ENCODE measurements at regions not wholly inside any gene's neighbourhood (a gene's known extent, or its start where the extent isn't known, plus 50 kb on each side); places are given as distances from the start of the nearest gene placed in this dataset.

DNA sequence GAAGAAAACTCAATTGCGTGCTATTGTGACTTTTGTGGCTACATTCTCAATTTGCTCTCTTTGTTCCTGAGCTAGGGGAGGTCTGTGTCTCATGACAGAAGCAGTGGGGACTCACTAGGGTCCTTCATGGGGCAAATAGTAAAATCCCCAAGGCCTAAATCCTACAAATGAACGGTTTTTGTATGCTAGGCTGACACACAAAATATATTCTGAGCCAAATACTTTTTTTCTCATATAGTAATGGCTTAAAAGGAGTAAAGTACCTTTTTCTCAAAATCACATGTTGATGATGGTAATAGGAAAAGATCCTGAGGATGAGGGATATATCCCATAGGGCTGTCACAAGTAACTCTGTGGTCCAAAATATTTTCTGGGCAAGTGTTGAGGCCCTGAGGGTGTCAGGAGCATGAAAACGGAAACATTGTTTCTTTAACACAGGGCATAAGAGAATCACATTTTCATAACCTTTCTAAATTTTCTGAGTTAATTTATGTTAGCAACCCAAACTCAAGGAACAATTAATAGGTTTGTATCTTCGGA is 77.5 kb upstream of the CNTNAP4 start:
- no peaks in the 10 kb centered on the region for H3K79me2 ChIP-seq (ENCODE audit: low read length)
- H3K4me3 ChIP-seq (ENCODE audit: low read length), result no peak overlapping the region
- no peak overlapping the region for H3K27ac ChIP-seq (ENCODE audit: low read length)
- no peaks in the 10 kb centered on the region for H4K20me1 ChIP-seq (ENCODE audit: insufficient read depth, low read depth, low read length)
- no peaks in the 10 kb centered on the region for H3K9me2 ChIP-seq (replicated peaks; ENCODE audit: insufficient read depth, low read length)
- H3K27me3 ChIP-seq (ENCODE audit: low read length), result no peaks in the 10 kb centered on the region
- H3K9me3 ChIP-seq (ENCODE audit: low read length), result no peaks in the 10 kb centered on the region
- H3K36me3 ChIP-seq (ENCODE audit: insufficient read depth, low read length), result no peaks in the 10 kb centered on the region
- no peaks in the 10 kb centered on the region for H3K4me1 ChIP-seq (ENCODE audit: low read length)
- no peak overlapping the region for H3K9ac ChIP-seq (ENCODE audit: low read length)
- no peak for DNase-seq
- H3K4me2 ChIP-seq (ENCODE audit: low read depth, low read length, poor library complexity, severe bottlenecking), result no peak overlapping the region
- H2AFZ ChIP-seq (ENCODE audit: low read length), result no peak overlapping the region

DNA sequence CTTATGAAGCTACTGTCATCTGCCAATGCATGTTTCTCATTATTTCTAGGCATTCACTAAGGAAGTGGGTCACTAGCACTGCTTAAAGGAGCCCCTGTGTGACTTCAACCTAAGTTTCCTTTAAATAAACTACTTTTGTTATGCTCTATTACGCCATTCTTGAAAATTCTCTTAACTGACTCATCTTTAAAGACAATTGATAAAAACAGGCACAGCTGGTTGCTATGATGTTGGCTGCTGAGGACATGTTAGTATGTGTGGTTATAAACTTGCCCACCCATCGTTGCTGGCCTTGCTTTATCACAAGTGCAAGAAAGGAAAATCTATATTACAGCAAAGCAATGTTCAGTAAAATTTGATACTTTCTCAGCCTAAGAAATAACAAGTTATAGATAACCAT is 75.8 kb upstream of the CNTNAP4 start:
- H3K4me2 ChIP-seq (ENCODE audit: low read depth, low read length, poor library complexity, severe bottlenecking), result no peak overlapping the region
- H3K79me2 ChIP-seq (ENCODE audit: low read length), result no peaks in the 10 kb centered on the region
- no peak overlapping the region for H3K27ac ChIP-seq (ENCODE audit: low read length)
- H3K4me3 ChIP-seq (ENCODE audit: low read length), result no peak overlapping the region
- no peaks in the 10 kb centered on the region for H3K9me2 ChIP-seq (replicated peaks; ENCODE audit: insufficient read depth, low read length)
- no peak overlapping the region for H2AFZ ChIP-seq (ENCODE audit: low read length)
- H3K36me3 ChIP-seq (ENCODE audit: insufficient read depth, low read length), result no peaks in the 10 kb centered on the region
- no peaks in the 10 kb centered on the region for H3K9me3 ChIP-seq (ENCODE audit: low read length)
- H3K9ac ChIP-seq (ENCODE audit: low read length), result no peak overlapping the region
- H3K4me1 ChIP-seq (ENCODE audit: low read length), result no peaks in the 10 kb centered on the region
- DNase-seq, result no peak
- H3K27me3 ChIP-seq (ENCODE audit: low read length), result no peaks in the 10 kb centered on the region
- H4K20me1 ChIP-seq (ENCODE audit: insufficient read depth, low read depth, low read length), result no peaks in the 10 kb centered on the region

DNA sequence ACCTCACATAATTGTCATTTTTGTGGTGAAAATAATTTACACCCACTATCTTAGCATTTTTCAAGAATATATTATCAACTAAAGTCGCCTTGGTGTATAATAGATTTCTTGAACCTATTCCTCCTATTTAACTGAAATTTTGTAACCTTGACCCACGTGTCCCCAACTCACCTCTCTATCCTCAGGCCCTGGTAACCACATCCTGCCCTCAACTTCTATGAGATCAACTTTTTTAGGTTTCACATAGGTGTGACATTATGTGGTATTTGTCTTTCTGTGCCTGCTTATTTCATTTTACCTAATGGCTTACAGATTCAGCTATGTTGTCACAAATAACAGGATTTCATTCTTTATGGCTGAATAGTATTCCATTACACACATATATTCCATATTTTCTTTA is 73.0 kb upstream of the CNTNAP4 start:
- H4K20me1 ChIP-seq (ENCODE audit: insufficient read depth, low read depth, low read length), result no peaks in the 10 kb centered on the region
- no peak overlapping the region for H2AFZ ChIP-seq (ENCODE audit: low read length)
- H3K4me2 ChIP-seq (ENCODE audit: low read depth, low read length, poor library complexity, severe bottlenecking), result no peak overlapping the region
- no peaks in the 10 kb centered on the region for H3K9me2 ChIP-seq (replicated peaks; ENCODE audit: insufficient read depth, low read length)
- H3K27me3 ChIP-seq (ENCODE audit: low read length), result no peaks in the 10 kb centered on the region
- no peaks in the 10 kb centered on the region for H3K9me3 ChIP-seq (ENCODE audit: low read length)
- no peaks in the 10 kb centered on the region for H3K36me3 ChIP-seq (ENCODE audit: insufficient read depth, low read length)
- no peak overlapping the region for H3K27ac ChIP-seq (ENCODE audit: low read length)
- H3K4me1 ChIP-seq (ENCODE audit: low read length), result no peaks in the 10 kb centered on the region
- H3K9ac ChIP-seq (ENCODE audit: low read length), result no peak overlapping the region
- no peaks in the 10 kb centered on the region for H3K79me2 ChIP-seq (ENCODE audit: low read length)
- no peak for DNase-seq
- H3K4me3 ChIP-seq (ENCODE audit: low read length), result no peak overlapping the region

DNA sequence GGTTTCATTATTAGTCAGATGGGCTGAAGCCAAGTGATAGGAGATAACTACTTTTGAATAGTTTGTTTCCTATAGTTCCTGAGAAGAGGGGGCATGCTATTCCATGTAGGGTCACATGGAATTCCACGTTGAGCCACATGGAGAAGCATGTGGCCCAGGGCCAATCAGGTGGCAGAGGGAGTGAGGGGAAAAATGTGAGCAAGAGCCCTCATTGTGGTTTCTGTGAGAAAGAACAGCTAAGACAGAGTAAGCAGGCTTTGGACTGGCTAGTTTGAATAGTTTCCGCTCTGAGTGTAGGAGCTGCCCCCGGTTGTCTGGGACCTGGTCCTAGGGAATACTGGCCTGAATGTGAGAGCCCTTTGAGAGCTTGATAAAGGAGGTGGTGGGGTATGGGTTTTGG is 69.9 kb upstream of the CNTNAP4 start:
- H3K79me2 ChIP-seq (ENCODE audit: low read length), result no peaks in the 10 kb centered on the region
- H3K9me2 ChIP-seq (replicated peaks; ENCODE audit: insufficient read depth, low read length), result no peaks in the 10 kb centered on the region
- no peak overlapping the region for H3K9ac ChIP-seq (ENCODE audit: low read length)
- no peaks in the 10 kb centered on the region for H3K36me3 ChIP-seq (ENCODE audit: insufficient read depth, low read length)
- H3K4me3 ChIP-seq (ENCODE audit: low read length), result no peak overlapping the region
- no peak overlapping the region for H3K27ac ChIP-seq (ENCODE audit: low read length)
- H3K4me1 ChIP-seq (ENCODE audit: low read length), result no peaks in the 10 kb centered on the region
- no peak for DNase-seq
- no peaks in the 10 kb centered on the region for H3K9me3 ChIP-seq (ENCODE audit: low read length)
- no peaks in the 10 kb centered on the region for H3K27me3 ChIP-seq (ENCODE audit: low read length)
- no peak overlapping the region for H2AFZ ChIP-seq (ENCODE audit: low read length)
- no peak overlapping the region for H3K4me2 ChIP-seq (ENCODE audit: low read depth, low read length, poor library complexity, severe bottlenecking)
- no peaks in the 10 kb centered on the region for H4K20me1 ChIP-seq (ENCODE audit: insufficient read depth, low read depth, low read length)

DNA sequence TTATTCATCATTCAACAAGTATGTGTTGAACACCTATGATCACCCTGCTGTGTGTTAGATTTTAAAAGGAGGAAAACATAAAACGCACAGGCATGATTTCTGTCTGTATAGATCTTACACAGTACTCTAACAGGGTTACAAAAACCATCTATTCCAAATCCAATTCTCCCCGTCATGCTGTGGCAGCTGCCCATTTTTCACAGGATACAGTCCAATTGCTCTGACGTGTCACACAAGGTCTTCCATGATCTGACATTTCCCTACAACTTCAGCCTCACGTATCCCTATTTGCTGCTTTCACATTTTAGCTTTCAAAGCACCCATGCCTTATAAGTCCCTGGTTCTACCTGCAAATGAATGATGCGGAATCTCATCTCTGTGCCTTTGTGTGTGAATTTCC is 67.0 kb upstream of the CNTNAP4 start:
- Histone ChIP-seq H4K20me1 (ENCODE audit: insufficient read depth, low read depth, low read length) (no peaks in the 10 kb centered on the region), H2AFZ (ENCODE audit: low read length) (no peak overlapping the region), H3K36me3 (ENCODE audit: insufficient read depth, low read length) (no peaks in the 10 kb centered on the region), H3K4me1 (ENCODE audit: low read length) (no peaks in the 10 kb centered on the region), H3K4me3 (ENCODE audit: low read length) (no peak overlapping the region), H3K27ac (ENCODE audit: low read length) (no peak overlapping the region), H3K27me3 (ENCODE audit: low read length) (no peaks in the 10 kb centered on the region), H3K9ac (ENCODE audit: low read length) (no peak overlapping the region), H3K79me2 (ENCODE audit: low read length) (no peaks in the 10 kb centered on the region), H3K9me2 (replicated peaks; ENCODE audit: insufficient read depth, low read length) (no peaks in the 10 kb centered on the region), H3K4me2 (ENCODE audit: low read depth, low read length, poor library complexity, severe bottlenecking) (no peak overlapping the region), H3K9me3 (ENCODE audit: low read length) (no peaks in the 10 kb centered on the region)
- DNase-seq, result no peak

DNA sequence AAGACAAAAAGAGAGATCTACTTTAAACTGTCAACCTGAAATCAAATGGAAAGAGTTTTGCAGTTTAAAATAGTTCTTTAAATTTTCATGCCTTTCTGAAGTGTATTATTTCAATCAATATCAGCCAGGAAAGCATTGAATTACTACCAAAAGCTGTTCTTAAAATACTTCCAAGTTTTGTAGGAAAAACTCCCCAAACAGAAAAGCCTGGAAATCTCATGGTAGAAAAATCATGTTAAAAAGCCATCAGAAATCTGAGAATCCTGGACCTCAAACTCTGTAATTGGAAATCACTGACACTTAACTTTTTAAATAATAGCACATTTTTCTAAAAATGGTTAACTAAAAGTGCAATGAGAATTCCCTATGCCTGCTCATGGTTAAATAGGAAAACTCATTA is 63.3 kb upstream of the CNTNAP4 start:
- Histone ChIP-seq H3K4me3 (ENCODE audit: low read length) (no peak overlapping the region), H3K27ac (ENCODE audit: low read length) (no peak overlapping the region), H2AFZ (ENCODE audit: low read length) (no peak overlapping the region), H3K9ac (ENCODE audit: low read length) (no peak overlapping the region), H3K27me3 (ENCODE audit: low read length) (no peaks in the 10 kb centered on the region), H3K9me3 (ENCODE audit: low read length) (no peaks in the 10 kb centered on the region), H3K36me3 (ENCODE audit: insufficient read depth, low read length) (no peaks in the 10 kb centered on the region), H3K4me1 (ENCODE audit: low read length) (no peaks in the 10 kb centered on the region), H4K20me1 (ENCODE audit: insufficient read depth, low read depth, low read length) (no peaks in the 10 kb centered on the region), H3K9me2 (replicated peaks; ENCODE audit: insufficient read depth, low read length) (no peaks in the 10 kb centered on the region), H3K4me2 (ENCODE audit: low read depth, low read length, poor library complexity, severe bottlenecking) (no peak overlapping the region), H3K79me2 (ENCODE audit: low read length) (no peaks in the 10 kb centered on the region)
- no peak for DNase-seq

DNA sequence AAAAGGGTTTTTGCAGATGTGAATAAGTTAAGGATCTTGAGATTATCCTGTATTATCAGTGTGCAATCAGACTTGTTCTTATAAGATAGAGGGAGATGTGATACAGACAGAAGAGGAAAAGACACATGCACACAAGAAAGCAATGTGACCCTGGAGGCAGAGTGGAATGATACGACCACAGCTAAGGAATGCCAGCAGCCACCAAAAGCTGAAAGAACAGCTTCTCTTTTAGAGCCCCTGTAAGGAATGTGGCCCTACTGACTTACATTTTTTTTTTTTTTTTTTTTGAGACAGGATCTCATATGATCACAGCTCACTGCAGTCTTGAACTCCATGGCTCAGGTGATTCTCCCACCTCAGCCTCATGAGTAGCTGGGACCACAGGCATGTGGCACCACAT is 62.3 kb upstream of the CNTNAP4 start:
- Histone ChIP-seq H3K4me1 (ENCODE audit: low read length) (no peaks in the 10 kb centered on the region), H3K79me2 (ENCODE audit: low read length) (no peaks in the 10 kb centered on the region), H3K36me3 (ENCODE audit: insufficient read depth, low read length) (no peaks in the 10 kb centered on the region), H3K27ac (ENCODE audit: low read length) (no peak overlapping the region), H3K9ac (ENCODE audit: low read length) (no peak overlapping the region), H3K4me3 (ENCODE audit: low read length) (no peak overlapping the region), H3K27me3 (ENCODE audit: low read length) (no peaks in the 10 kb centered on the region), H4K20me1 (ENCODE audit: insufficient read depth, low read depth, low read length) (no peaks in the 10 kb centered on the region), H3K4me2 (ENCODE audit: low read depth, low read length, poor library complexity, severe bottlenecking) (no peak overlapping the region), H2AFZ (ENCODE audit: low read length) (no peak overlapping the region), H3K9me2 (replicated peaks; ENCODE audit: insufficient read depth, low read length) (no peaks in the 10 kb centered on the region), H3K9me3 (ENCODE audit: low read length) (no peaks in the 10 kb centered on the region)
- no peak for DNase-seq

DNA sequence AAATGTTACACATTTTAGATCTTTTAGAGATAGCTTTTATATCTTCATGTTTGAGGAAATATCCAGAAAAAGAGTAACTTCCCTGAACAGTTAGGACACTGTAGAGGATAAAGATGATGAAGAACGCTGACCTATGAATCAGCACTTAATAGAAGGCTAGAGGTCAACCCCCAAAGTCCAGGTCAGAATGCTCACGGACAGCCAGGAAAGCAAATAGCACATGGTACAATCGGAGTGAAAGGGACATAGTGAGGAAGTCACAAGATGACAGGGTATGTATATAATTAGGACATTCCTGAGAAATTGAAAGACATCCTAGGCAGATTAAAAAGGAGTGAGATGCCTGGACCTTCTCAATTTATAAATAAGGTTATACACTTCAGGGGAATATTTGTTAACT is 55.1 kb upstream of the CNTNAP4 start:
- Histone ChIP-seq H3K4me2 (ENCODE audit: low read depth, low read length, poor library complexity, severe bottlenecking) (no peak overlapping the region), H3K4me3 (ENCODE audit: low read length) (no peak overlapping the region), H3K27ac (ENCODE audit: low read length) (no peak overlapping the region), H3K9ac (ENCODE audit: low read length) (no peak overlapping the region), H3K4me1 (ENCODE audit: low read length) (peaks cover 4% of the 10 kb centered on the region; the same call in 1 of the 2 replicates), H2AFZ (ENCODE audit: low read length) (no peak overlapping the region), H3K9me3 (ENCODE audit: low read length) (no peaks in the 10 kb centered on the region), H4K20me1 (ENCODE audit: insufficient read depth, low read depth, low read length) (no peaks in the 10 kb centered on the region), H3K9me2 (replicated peaks; ENCODE audit: insufficient read depth, low read length) (no peaks in the 10 kb centered on the region), H3K79me2 (ENCODE audit: low read length) (no peaks in the 10 kb centered on the region), H3K27me3 (ENCODE audit: low read length) (no peaks in the 10 kb centered on the region), H3K36me3 (ENCODE audit: insufficient read depth, low read length) (no peaks in the 10 kb centered on the region)
- no peak for DNase-seq

DNA sequence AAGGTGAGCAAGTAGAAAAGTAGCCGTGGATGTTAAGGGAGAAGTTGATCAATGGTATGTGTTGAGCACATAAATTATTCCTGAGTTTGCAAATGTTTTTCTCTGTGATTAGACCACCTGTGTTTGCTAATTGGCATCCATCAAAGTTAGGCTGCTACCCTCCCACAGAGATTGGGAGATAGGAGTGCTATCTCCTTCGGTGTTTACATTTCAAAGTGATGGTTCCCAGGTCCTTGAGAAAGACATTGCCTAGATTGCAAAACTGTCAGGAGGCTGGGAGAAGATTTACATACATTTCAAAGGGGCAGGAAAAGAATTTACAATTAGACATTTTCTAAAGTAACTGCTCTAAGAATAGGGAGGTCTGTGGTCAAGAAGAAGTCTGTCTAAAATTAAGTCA is 54.3 kb upstream of the CNTNAP4 start:
- no peak overlapping the region for H3K27ac ChIP-seq (ENCODE audit: low read length)
- no peaks in the 10 kb centered on the region for H3K9me3 ChIP-seq (ENCODE audit: low read length)
- H4K20me1 ChIP-seq (ENCODE audit: insufficient read depth, low read depth, low read length), result no peaks in the 10 kb centered on the region
- no peaks in the 10 kb centered on the region for H3K36me3 ChIP-seq (ENCODE audit: insufficient read depth, low read length)
- H3K79me2 ChIP-seq (ENCODE audit: low read length), result no peaks in the 10 kb centered on the region
- H3K9me2 ChIP-seq (replicated peaks; ENCODE audit: insufficient read depth, low read length), result no peaks in the 10 kb centered on the region
- peaks cover 4% of the 10 kb centered on the region; the same call in 1 of the 2 replicates for H3K4me1 ChIP-seq (ENCODE audit: low read length)
- no peak overlapping the region for H2AFZ ChIP-seq (ENCODE audit: low read length)
- H3K27me3 ChIP-seq (ENCODE audit: low read length), result no peaks in the 10 kb centered on the region
- no peak for DNase-seq
- H3K4me3 ChIP-seq (ENCODE audit: low read length), result no peak overlapping the region
- no peak overlapping the region for H3K4me2 ChIP-seq (ENCODE audit: low read depth, low read length, poor library complexity, severe bottlenecking)
- no peak overlapping the region for H3K9ac ChIP-seq (ENCODE audit: low read length)
